HG02885 (cell line): ENCODE measurements at regions not wholly inside any gene's neighbourhood (a gene's known extent, or its start where the extent isn't known, plus 50 kb on each side); places are given as distances from the start of the nearest gene placed in this dataset.
"Not testable (repeated sequence)": the region's sequence is repeated elsewhere in the genome, so short reads cannot be mapped to it uniquely, and the experiment has no call there.

ENCODE experiments used
- ATAC-seq: cut with Tn5 transposase; IDR thresholded peaks from one replicate; pipeline ENCODE4 v1.9.1; 2021; ENCODE audit warnings: mild to moderate bottlenecking; ENCODE audit not compliant: unreplicated experiment, poor library complexity

- ATAC-seq, result no peak
Observed at GRCh38 chr4:153887217-153887616, 98.3 kb upstream of the SFRP2 start.

- no peak for ATAC-seq
Observed at GRCh38 chr4:153884325-153884724, 95.4 kb upstream of the SFRP2 start.

- ATAC-seq, result no peak
Observed at GRCh38 chr4:153880983-153881382, 92.1 kb upstream of the SFRP2 start.

- ATAC-seq, result no peak
Observed at GRCh38 chr4:153877898-153878297, 89.0 kb upstream of the SFRP2 start.

GRCh38 chr4:153873741-153874140, 84.9 kb upstream of the SFRP2 start:
- no peak for ATAC-seq

GRCh38 chr4:153866766-153867165, 77.9 kb upstream of the SFRP2 start:
- not testable (repeated sequence) for ATAC-seq

- no peak for ATAC-seq
Observed at GRCh38 chr4:153852501-153852900, 63.6 kb upstream of the SFRP2 start.

GRCh38 chr4:153850533-153851280, 61.8 kb upstream of the SFRP2 start:
- no peak for ATAC-seq

- no peak for ATAC-seq
Observed at GRCh38 chr4:153844144-153844543, 55.3 kb upstream of the SFRP2 start.
